HepG2 (cell line): ENCODE measurements at regions not wholly inside any gene's neighbourhood (a gene's known extent, or its start where the extent isn't known, plus 50 kb on each side); places are given as distances from the start of the nearest gene placed in this dataset.

Source experiments
- ATAC-seq: fragments of 200-7000 bp; cut with Tn5 transposase; 3 replicates; pipeline ENCODE4 v1.9.1; 2020; ENCODE audit warnings: mild to moderate bottlenecking, moderate library complexity
- BruUV-seq: library from RNA; stranded (reverse); fragments of 400-500 nt; replicated peaks from 2 replicates; lab custom pipeline; 2021; lab: Mats Ljungman, UMichigan
- CTCF ChIA-PET: fragments of 300-600 bp; formaldehyde crosslinking; extraction: SDS; loops from one replicate; lab custom pipeline; 2021; ENCODE audit warnings: low total read pairs, inconsistent platforms, low intra/inter-chr PET ratio; lab: Yijun Ruan, JAX
- POLR2A ChIA-PET: fragments of 350-600 bp; sonication (Branson Sonifier 250); formaldehyde crosslinking; loops from one replicate; lab custom pipeline; 2020; ENCODE audit warnings: antibody characterized with exemption, inconsistent platforms; lab: Yijun Ruan, JAX
- DNase-seq: peaks from one replicate; pipeline ENCODE4 v3.0.0-alpha.2; 2015; ENCODE audit warnings: low spot score
- FAIRE-seq: peaks from 3 replicates; lab custom pipeline; 2011; peaks lifted over from hg19 to GRCh38; lab: Jason Lieb, UNC
- H2AFZ ChIP-seq: one replicate; pipeline ENCODE4 v1.6.1; 2011; ENCODE audit warnings: low read length, inconsistent platforms
- H3K27ac ChIP-seq: fragments of 300-600 bp; 3 replicates; pipeline ENCODE4 v1.8.0; 2011; ENCODE audit warnings: mixed run types, mild to moderate bottlenecking, mixed read lengths, low read length, inconsistent platforms; ENCODE audit not compliant: insufficient read depth; ENCODE audit errors: extremely low read length
- H3K27me3 ChIP-seq, 2 experiments: fragments of 200-600 bp in 1 of 2; 2 replicates in 1 of 2; 3 replicates in 1 of 2; pipeline versions ENCODE4 v1.6.0 to v1.8.0; 2011; ENCODE audit warnings: low read length in 2 of 2, mild to moderate bottlenecking in 2 of 2, moderate library complexity in 2 of 2, inconsistent platforms in 1 of 2; ENCODE audit not compliant: insufficient read depth in 2 of 2, control insufficient read depth in 1 of 2
- H3K36me3 ChIP-seq, 2 experiments: fragments of 200-600 bp in 1 of 2; replicated peaks in 1 of 2; 2 replicates in 1 of 2; 3 replicates in 1 of 2; pipeline versions ENCODE4 v1.5.1 to v1.8.0; 2011; ENCODE audit warnings: low read length in 2 of 2, inconsistent platforms in 1 of 2; ENCODE audit not compliant: insufficient read depth in 2 of 2, control insufficient read depth in 1 of 2
- H3K4me1 ChIP-seq: 2 replicates; pipeline ENCODE4 v1.5.1; 2012; ENCODE audit warnings: low read length, inconsistent platforms; ENCODE audit not compliant: insufficient read depth
- H3K4me2 ChIP-seq: 2 replicates; pipeline ENCODE4 v1.6.0; 2011; ENCODE audit warnings: low read depth, low read length, inconsistent platforms
- H3K4me3 ChIP-seq, 3 experiments: fragments of 200-600 bp in 1 of 3; sonication (generic), shearing (Covaris generic) in 1 of 3; replicated peaks in 1 of 3; 2 replicates each; pipeline ENCODE4 v1.5.1; 2011 to 2016; ENCODE audit warnings: low read length in 3 of 3, inconsistent platforms in 2 of 3, low read depth in 2 of 3, mild to moderate bottlenecking in 2 of 3, control low read depth in 1 of 3, mixed read lengths in 1 of 3; ENCODE audit not compliant: insufficient read depth in 1 of 3
- H3K79me2 ChIP-seq: one replicate; pipeline ENCODE4 v1.6.1; 2011; ENCODE audit warnings: low read length, inconsistent platforms; ENCODE audit not compliant: insufficient read depth
- H3K9ac ChIP-seq: 2 replicates; pipeline ENCODE4 v1.6.0; 2011; ENCODE audit warnings: mild to moderate bottlenecking, low read depth, low read length, inconsistent platforms; ENCODE audit not compliant: insufficient read depth
- H3K9me3 ChIP-seq: 2 replicates; pipeline ENCODE4 v1.5.1; 2012; ENCODE audit warnings: mild to moderate bottlenecking, low read length
- H4K20me1 ChIP-seq: 2 replicates; pipeline ENCODE4 v1.6.0; 2011; ENCODE audit warnings: inconsistent platforms, mild to moderate bottlenecking, low read length, moderate library complexity; ENCODE audit not compliant: insufficient read depth
- ATF4 ChIP-seq, 2 experiments: fragments of 450-650 bp in 1 of 2; sonication (generic) in 1 of 2; formaldehyde crosslinking; IDR thresholded peaks; 2 replicates each; pipeline versions ENCODE4 v1.5.0 to v1.8.0; 2020 to 2022; ENCODE audit warnings: mild to moderate bottlenecking in 1 of 2, missing genetic modification reagents in 1 of 2
- CEBPB ChIP-seq: IDR thresholded peaks from 2 replicates; pipeline ENCODE4 v1.6.1; 2011; ENCODE audit warnings: low read depth, low read length, improper control_type of control experiment, borderline replicate concordance
- CEBPG ChIP-seq: IDR thresholded peaks from 2 replicates; pipeline ENCODE4 v1.6.1; 2016
- FOXA1 ChIP-seq, 2 experiments: fragments of 450-650 bp in 1 of 2; sonication (generic) in 1 of 2; formaldehyde crosslinking in 1 of 2; IDR thresholded peaks; 2 replicates each; pipeline versions ENCODE4 v1.4.0 to v1.6.1; 2016 to 2020; ENCODE audit warnings: missing genetic modification reagents in 1 of 2
- GATAD2A ChIP-seq: IDR thresholded peaks from 2 replicates; pipeline ENCODE4 v1.6.1; 2016
- HDAC2 ChIP-seq: sonication (generic); formaldehyde crosslinking; IDR thresholded peaks from 2 replicates; pipeline ENCODE4 v1.4.0; 2020; ENCODE audit warnings: missing genetic modification reagents
- HNF1A ChIP-seq, 2 experiments: sonication (generic) in 1 of 2; formaldehyde crosslinking in 1 of 2; IDR thresholded peaks; 2 replicates each; pipeline versions ENCODE4 v1.4.0 to v1.6.1; 2016 to 2020; ENCODE audit warnings: borderline replicate concordance in 1 of 2, low read depth in 1 of 2, mild to moderate bottlenecking in 1 of 2, missing genetic modification reagents in 1 of 2
- NONO ChIP-seq, 2 experiments: fragments of 450-650 bp in 1 of 2; sonication (generic) in 1 of 2; formaldehyde crosslinking in 1 of 2; IDR thresholded peaks in 1 of 2; conservative IDR thresholded peaks in 1 of 2; 2 replicates each; pipeline versions ENCODE4 v1.6.1 to v1.8.0; 2017 to 2022; ENCODE audit warnings: mild to moderate bottlenecking in 1 of 2, missing genetic modification reagents in 1 of 2, moderate library complexity in 1 of 2
- RNF219 ChIP-seq: sonication (generic); formaldehyde crosslinking; IDR thresholded peaks from 2 replicates; pipeline ENCODE4 v1.5.0; 2020; ENCODE audit warnings: mild to moderate bottlenecking, missing genetic modification reagents
- SOX5 ChIP-seq: IDR thresholded peaks from 2 replicates; pipeline ENCODE4 v1.6.1; 2016; ENCODE audit warnings: borderline replicate concordance
- ZMYM4 ChIP-seq: sonication (generic); formaldehyde crosslinking; IDR thresholded peaks from 2 replicates; pipeline ENCODE4 v1.8.1; 2023; ENCODE audit warnings: mild to moderate bottlenecking, missing genetic modification reagents
- ZNF256 ChIP-seq: sonication (generic); formaldehyde crosslinking; conservative IDR thresholded peaks from 2 replicates; pipeline ENCODE4 v1.4.0; 2020; ENCODE audit warnings: missing genetic modification reagents
- ZNF3 ChIP-seq: IDR thresholded peaks from 2 replicates; pipeline ENCODE4 v1.7.0; 2017; ENCODE audit warnings: inconsistent platforms
- ZNF331 ChIP-seq: sonication (generic); formaldehyde crosslinking; IDR thresholded peaks from 2 replicates; pipeline ENCODE4 v1.4.0; 2020; ENCODE audit warnings: missing genetic modification reagents
- ZNF510 ChIP-seq: sonication (generic); formaldehyde crosslinking; IDR thresholded peaks from 2 replicates; pipeline ENCODE4 v1.4.0; 2020; ENCODE audit warnings: low read depth, mild to moderate bottlenecking, missing genetic modification reagents
- ZNF629 ChIP-seq: sonication (generic); formaldehyde crosslinking; conservative IDR thresholded peaks from 2 replicates; pipeline ENCODE4 v1.5.0; 2020; ENCODE audit warnings: missing genetic modification reagents
- WGBS: methylation state at CpG from one replicate; pipeline ENCODE4 v1.1.6; 2017; ENCODE audit warnings: low lambda C conversion rate; 5-methylcytosine and 5-hydroxymethylcytosine counted together
- in situ Hi-C: cut with HindIII; loops from 2 replicates; pipeline ENCODE4 v1.10.0; 2017; ENCODE audit warnings: low pct_unique_long_range_greater_than_20kb; ENCODE audit not compliant: extremely low pct_ligation_motif_present
- intact Hi-C: fragments of 100-400 bp; cut with micrococcal nuclease; formaldehyde crosslinking; loops from one replicate; pipeline ENCODE4 v1.10.0; 2022; ENCODE audit not compliant: unreplicated experiment

GRCh38 chr2:142586693-142587580 lies 290.5 kb upstream of the KYNU start:
- H3K27me3 ChIP-seq, result no peaks in the 10 kb centered on the region
- intact Hi-C loops (no loop called here), in situ Hi-C loops (no loop called here)
- no peak overlapping the region for H3K9ac ChIP-seq
- H3K4me2 ChIP-seq, result peak overlapping the region; percentile 60
- ChIA-PET CTCF (no interaction called here), POLR2A (no interaction called here)
- H3K79me2 ChIP-seq, result no peaks in the 10 kb centered on the region
- H3K36me3 ChIP-seq, result no peaks in the 10 kb centered on the region
- H3K4me3 ChIP-seq, result peak overlapping the region in 1 of 3 experiments; percentile 24; a peak in 1 of 6 replicates
- BruUV-seq, result no TSS peak
- H3K27ac ChIP-seq, result no peak overlapping the region
- WGBS, result 9% methylated on average over 5 of the region's 5 CpGs
- H3K4me1 ChIP-seq, result peaks cover 12% of the 10 kb centered on the region
- H4K20me1 ChIP-seq, result no peaks in the 10 kb centered on the region
- H3K9me3 ChIP-seq, result no peaks in the 10 kb centered on the region
- DNase-seq, result peak; percentile 55
- H2AFZ ChIP-seq, result peak overlapping the region; percentile 82
- peak; percentile 35; the same call in 1 of the 3 replicates for ATAC-seq
- peak; percentile 44 for FAIRE-seq
- TF ChIP-seq FOXA1 (IDR thresholded peaks at IDR 0.05), result no peak
- 0 out of 2 replicates have a peak, but pooled peaks have one; percentile 5 for TF ChIP-seq FOXA1 (CRISPR knock-in tag; IDR thresholded peaks at IDR 0.05)
- TF ChIP-seq CEBPB, result peak; percentile 79
- peak; percentile 39; the same call in 1 of the 2 replicates for TF ChIP-seq ZMYM4
- TF ChIP-seq GATAD2A (CRISPR knock-in tag), result peak; percentile 39; the same call in 1 of the 2 replicates
- no peak for TF ChIP-seq NONO (IDR thresholded peaks at IDR 0.05)
- TF ChIP-seq NONO (CRISPR knock-in tag; conservative IDR thresholded peaks at IDR 0.05), result 0 out of 2 replicates have a peak, but pooled peaks have one; percentile 32
- TF ChIP-seq ZNF510 (CRISPR knock-in tag), result no peak
- TF ChIP-seq ATF4 (CRISPR knock-in tag; IDR thresholded peaks at IDR 0.05), result 0 out of 4 replicates have a peak, but pooled peaks of 1 of the 2 experiments have one; percentile 20
- no peak for TF ChIP-seq RNF219 (CRISPR knock-in tag)
- peak; percentile 84 for TF ChIP-seq CEBPG (CRISPR knock-in tag)
- peak; percentile 86; the same call in 1 of the 2 replicates for TF ChIP-seq ZNF3 (CRISPR knock-in tag)
- 0 out of 2 replicates have a peak, but pooled peaks have one; percentile 21 for TF ChIP-seq HDAC2
- TF ChIP-seq SOX5, result peak; percentile 17; the same call in 1 of the 2 replicates
- no peak for TF ChIP-seq HNF1A (IDR thresholded peaks at IDR 0.05; ENCODE audit: low read depth)
- peak; percentile 66; the same call in 1 of the 2 replicates for TF ChIP-seq HNF1A (CRISPR knock-in tag; IDR thresholded peaks at IDR 0.05; ENCODE audit: borderline replicate concordance)
- peak; percentile 95 for TF ChIP-seq ZNF331
- TF ChIP-seq ZNF256, result no peak
- peak; percentile 49 for TF ChIP-seq ZNF629 (CRISPR knock-in tag)
